BE2C (cell line): ENCODE measurements at regions not wholly inside any gene's neighbourhood (a gene's known extent, or its start where the extent isn't known, plus 50 kb on each side); places are given as distances from the start of the nearest gene placed in this dataset.

ENCODE experiments used
- DNase-seq: peaks from one replicate; pipeline ENCODE4 v3.0.0-alpha.2; 2020
- H3K27me3 ChIP-seq: fragments of 250-450 bp; sonication (Bioruptor Pico); 2 replicates; pipeline ENCODE4 v1.5.1; 2020; ENCODE audit warnings: mild to moderate bottlenecking
- H3K36me3 ChIP-seq: fragments of 250-450 bp; sonication (Bioruptor Pico); 2 replicates; pipeline ENCODE4 v1.5.1; 2020; ENCODE audit warnings: mild to moderate bottlenecking
- H3K4me1 ChIP-seq: fragments of 250-450 bp; sonication (Bioruptor Pico); 2 replicates; pipeline ENCODE4 v1.5.1; 2020
- H3K4me3 ChIP-seq: 2 replicates; pipeline ENCODE4 v1.5.1; 2011; ENCODE audit warnings: low read depth, low read length
- H3K9me3 ChIP-seq: fragments of 250-450 bp; sonication (Bioruptor Pico); 2 replicates; pipeline ENCODE4 v1.5.1; 2020
- TF ChIP-seq, protein P1 (sequence below): IDR thresholded peaks from 2 replicates; pipeline ENCODE4 v1.5.1; 2012; ENCODE audit warnings: mild to moderate bottlenecking, low read depth, low read length

DNA sequence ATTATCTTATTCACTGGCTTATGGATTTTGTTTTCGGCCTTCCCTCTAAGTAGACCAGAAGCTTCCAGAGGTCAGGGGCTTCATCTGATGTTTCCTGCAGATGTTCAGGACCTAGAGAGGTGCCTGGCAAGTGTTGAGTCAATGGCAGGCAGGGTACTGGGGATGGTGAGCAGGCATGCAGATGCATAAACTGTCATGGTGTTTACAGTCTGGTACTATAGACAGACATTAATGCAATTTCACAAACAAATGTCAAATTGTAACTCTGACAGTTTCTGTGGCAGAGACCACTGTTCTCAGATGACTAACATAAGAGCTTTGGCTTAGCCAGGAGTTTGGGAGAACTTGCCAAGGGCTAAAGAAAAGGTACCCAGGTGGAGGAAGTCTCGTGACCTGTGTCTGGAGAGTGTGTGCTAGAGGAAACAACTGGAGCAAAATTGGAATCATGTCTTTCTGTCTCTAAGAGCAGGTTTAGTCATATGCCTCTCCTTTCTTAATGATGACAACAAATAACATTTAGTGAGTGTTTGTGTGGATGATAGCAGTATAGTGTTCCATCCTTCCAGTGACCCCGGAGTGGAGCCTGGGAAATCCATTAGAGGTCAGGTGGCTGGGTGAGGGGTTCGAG lies 53.7 kb upstream of the TRAK1 start:
- no peak overlapping the region for H3K4me3 ChIP-seq
- no peaks in the 10 kb centered on the region for H3K9me3 ChIP-seq
- H3K36me3 ChIP-seq = no peaks in the 10 kb centered on the region
- no peaks in the 10 kb centered on the region for H3K4me1 ChIP-seq
- TF ChIP-seq, protein P1, sequence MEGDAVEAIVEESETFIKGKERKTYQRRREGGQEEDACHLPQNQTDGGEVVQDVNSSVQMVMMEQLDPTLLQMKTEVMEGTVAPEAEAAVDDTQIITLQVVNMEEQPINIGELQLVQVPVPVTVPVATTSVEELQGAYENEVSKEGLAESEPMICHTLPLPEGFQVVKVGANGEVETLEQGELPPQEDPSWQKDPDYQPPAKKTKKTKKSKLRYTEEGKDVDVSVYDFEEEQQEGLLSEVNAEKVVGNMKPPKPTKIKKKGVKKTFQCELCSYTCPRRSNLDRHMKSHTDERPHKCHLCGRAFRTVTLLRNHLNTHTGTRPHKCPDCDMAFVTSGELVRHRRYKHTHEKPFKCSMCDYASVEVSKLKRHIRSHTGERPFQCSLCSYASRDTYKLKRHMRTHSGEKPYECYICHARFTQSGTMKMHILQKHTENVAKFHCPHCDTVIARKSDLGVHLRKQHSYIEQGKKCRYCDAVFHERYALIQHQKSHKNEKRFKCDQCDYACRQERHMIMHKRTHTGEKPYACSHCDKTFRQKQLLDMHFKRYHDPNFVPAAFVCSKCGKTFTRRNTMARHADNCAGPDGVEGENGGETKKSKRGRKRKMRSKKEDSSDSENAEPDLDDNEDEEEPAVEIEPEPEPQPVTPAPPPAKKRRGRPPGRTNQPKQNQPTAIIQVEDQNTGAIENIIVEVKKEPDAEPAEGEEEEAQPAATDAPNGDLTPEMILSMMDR = no peak
- H3K27me3 ChIP-seq = no peaks in the 10 kb centered on the region
- DNase-seq = no peak

DNA sequence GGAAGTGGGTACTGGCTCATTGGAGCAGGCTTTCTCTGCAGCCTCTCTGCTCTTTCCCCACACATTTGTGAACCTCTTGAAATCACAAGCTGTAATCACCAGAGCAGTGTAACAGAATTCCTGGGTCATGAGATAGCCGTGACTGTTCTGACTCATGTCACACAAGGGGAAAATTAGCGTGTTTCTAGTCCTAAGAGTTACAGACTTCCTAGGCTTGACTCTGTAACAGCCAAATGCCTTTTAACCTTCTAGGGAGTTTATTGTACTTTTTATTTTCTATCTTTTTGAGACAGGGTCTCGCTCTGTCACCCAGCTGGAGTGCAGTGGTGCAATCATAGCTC lies 54.7 kb upstream of the TRAK1 start:
- no peaks in the 10 kb centered on the region for H3K36me3 ChIP-seq
- TF ChIP-seq, protein P1 = no peak
- H3K27me3 ChIP-seq = no peaks in the 10 kb centered on the region
- H3K4me1 ChIP-seq = no peaks in the 10 kb centered on the region
- no peak for DNase-seq
- H3K4me3 ChIP-seq = no peak overlapping the region
- no peaks in the 10 kb centered on the region for H3K9me3 ChIP-seq

DNA sequence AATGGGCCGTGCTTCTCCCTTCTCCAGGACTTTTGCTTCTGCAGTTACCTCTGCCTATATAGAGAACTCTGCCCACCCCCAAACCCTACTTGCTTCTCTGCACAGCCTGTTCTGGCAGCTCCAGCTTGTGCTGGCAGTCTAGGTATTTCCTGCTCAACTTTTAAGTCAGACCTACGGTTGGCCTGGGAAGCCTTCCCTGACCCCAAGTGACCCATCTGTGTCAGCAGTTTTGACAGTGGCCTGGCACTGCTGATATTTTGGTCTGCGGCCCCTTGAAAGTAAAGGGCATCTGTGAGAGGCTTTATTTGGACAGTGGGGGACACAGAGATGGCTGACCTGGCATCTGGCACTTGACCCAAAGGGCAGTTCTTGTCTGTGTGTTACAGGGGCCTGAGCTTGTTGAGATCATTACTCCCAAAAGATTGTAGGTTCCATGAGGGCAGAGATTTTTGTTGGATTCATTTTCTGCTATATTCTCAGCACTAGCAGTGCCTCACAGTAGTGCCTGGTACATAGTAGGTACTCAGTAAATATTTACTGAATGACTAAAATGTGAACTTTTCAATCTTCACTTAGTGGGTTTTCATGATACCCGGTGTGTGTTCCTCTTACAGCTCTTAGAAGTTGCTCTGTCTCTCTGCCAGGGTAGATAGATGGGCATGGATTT lies 55.2 kb upstream of the TRAK1 start:
- no peak for DNase-seq
- Histone ChIP-seq H3K9me3 (no peaks in the 10 kb centered on the region), H3K4me3 (no peak overlapping the region), H3K4me1 (no peaks in the 10 kb centered on the region), H3K36me3 (no peaks in the 10 kb centered on the region), H3K27me3 (no peaks in the 10 kb centered on the region)
- TF ChIP-seq, protein P1 = no peak

DNA sequence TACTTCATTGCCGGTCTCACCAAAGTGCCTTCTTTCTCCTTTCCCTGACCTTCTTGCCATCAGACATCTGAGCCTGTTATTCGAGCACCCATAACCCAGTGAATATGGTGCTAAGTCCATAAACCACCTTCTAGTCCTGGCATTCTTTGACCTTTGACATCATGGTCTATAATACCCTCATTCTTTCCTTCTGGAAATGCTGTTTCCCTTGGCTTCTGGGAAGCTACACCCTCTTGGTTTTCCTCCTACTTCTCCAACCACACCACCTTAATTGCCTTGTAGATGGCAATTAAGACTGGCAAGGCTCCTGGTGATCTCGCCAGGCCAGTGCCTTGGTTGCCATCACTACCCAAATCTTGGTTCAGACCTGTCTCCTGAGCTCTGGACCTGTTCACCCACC lies 56.1 kb upstream of the TRAK1 start:
- DNase-seq = no peak
- Histone ChIP-seq H3K4me3 (no peak overlapping the region), H3K36me3 (no peaks in the 10 kb centered on the region), H3K9me3 (no peaks in the 10 kb centered on the region), H3K4me1 (no peaks in the 10 kb centered on the region), H3K27me3 (no peaks in the 10 kb centered on the region)
- TF ChIP-seq, protein P1 = no peak

DNA sequence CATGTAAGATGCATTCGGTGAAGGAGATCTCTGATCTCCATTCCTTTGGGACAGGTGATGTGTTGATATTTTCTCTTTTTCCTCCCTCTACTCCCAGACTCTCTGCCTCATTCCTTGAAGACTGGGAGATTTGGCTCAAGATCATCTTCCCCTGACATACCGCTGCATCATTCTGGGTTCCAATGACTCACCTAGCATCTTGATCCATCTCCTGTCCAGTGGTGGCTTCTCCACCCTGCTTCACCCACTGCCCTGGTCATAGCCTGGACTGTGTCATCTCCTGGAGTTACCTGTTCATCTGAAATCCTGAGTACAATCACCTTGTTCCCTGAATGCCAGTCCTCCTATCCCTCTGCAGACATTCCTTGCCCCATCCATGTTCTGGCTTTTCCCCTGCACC lies 57.4 kb upstream of the TRAK1 start:
- H3K4me1 ChIP-seq = no peaks in the 10 kb centered on the region
- H3K27me3 ChIP-seq = no peaks in the 10 kb centered on the region
- TF ChIP-seq, protein P1 = no peak
- no peak overlapping the region for H3K4me3 ChIP-seq
- DNase-seq = no peak
- H3K9me3 ChIP-seq = no peaks in the 10 kb centered on the region
- no peaks in the 10 kb centered on the region for H3K36me3 ChIP-seq

DNA sequence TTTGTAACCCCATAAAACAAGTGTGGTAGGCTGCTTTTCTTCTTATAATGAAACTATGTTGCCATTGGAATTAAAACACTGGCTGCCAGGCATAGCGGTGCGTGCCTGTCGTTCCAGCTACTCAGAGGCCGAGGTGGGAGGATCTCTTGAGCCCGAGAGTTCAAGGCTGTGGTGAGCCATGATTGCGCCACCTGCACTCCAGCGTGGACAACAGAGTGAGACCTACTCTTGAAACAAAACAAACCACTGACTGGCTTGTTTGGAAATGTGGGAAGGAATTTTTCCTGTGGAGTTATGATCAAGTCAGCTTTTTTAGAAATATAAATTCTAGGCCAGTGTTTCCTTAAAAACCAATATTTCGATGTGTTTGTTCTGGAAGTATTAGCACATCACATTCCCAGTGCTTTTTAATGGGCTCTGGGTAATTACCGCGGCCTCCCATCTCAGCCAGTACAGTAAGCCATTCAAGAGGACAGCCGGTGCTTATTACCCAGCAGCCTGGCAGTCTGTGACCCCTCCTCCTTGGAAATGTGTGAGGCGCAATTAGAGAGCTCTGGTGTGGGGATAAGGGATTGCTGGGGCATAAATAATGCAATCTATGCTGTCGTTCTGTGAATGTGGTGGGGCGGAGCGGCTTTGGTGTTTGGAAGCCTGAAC lies 58.3 kb upstream of the TRAK1 start:
- Histone ChIP-seq H3K27me3 (no peaks in the 10 kb centered on the region), H3K9me3 (no peaks in the 10 kb centered on the region), H3K4me1 (no peaks in the 10 kb centered on the region), H3K4me3 (no peak overlapping the region), H3K36me3 (no peaks in the 10 kb centered on the region)
- DNase-seq = no peak
- TF ChIP-seq, protein P1 = no peak
